GM18505 (cell line): ENCODE measurements at regions not wholly inside any gene's neighbourhood (a gene's known extent, or its start where the extent isn't known, plus 50 kb on each side); places are given as distances from the start of the nearest gene placed in this dataset.
"Not testable (repeated sequence)": the region's sequence is repeated elsewhere in the genome, so short reads cannot be mapped to it uniquely, and the experiment has no call there.

Experiments used
- ATAC-seq: cut with Tn5 transposase; IDR thresholded peaks from one replicate; pipeline ENCODE4 v1.9.1; 2021; ENCODE audit not compliant: unreplicated experiment
- POLR2A ChIP-seq: IDR thresholded peaks from 4 replicates; pipeline ENCODE4 v1.6.1; 2011; ENCODE audit warnings: borderline replicate concordance; ENCODE audit not compliant: insufficient read depth, insufficient read length; ENCODE audit errors: extremely low read depth

GRCh38 chr5:12934722-12935121 is 1009.8 kb downstream of the DNAH5 start:
- no peak for TF ChIP-seq POLR2A
- no peak for ATAC-seq

- no peak for TF ChIP-seq POLR2A
- no peak for ATAC-seq
Observed at GRCh38 chr5:12920527-12920926, 1016.3 kb upstream of the CTNND2 start.

GRCh38 chr5:12911156-12911555 is 1006.9 kb upstream of the CTNND2 start:
- no peak for TF ChIP-seq POLR2A

DNA sequence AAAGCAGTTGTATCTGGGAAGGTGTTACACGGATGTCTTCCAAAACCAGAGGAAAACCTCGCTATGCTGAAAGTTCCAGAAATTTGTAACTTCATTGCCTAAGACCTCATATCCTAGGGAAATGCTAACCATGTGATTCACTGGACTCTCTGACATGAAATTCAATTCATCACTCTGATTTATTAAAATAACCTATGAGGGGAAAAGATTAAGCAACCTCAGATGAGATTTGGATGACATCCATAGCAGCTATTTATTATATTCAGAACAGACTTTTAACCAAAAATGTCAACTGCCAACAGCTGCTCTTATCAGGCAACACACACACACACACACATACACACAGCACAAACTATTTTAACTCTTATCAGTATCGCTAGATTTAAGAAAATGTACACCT is 1006.4 kb upstream of the CTNND2 start:
- no peak for ATAC-seq
- no peak for TF ChIP-seq POLR2A

More at GRCh38 chr5:12911156-12911555, 1006.9 kb upstream of the CTNND2 start:
- no peak for ATAC-seq

- ATAC-seq = no peak
- no peak for TF ChIP-seq POLR2A
Observed at GRCh38 chr5:12902611-12903010, 998.4 kb upstream of the CTNND2 start.

GRCh38 chr5:12901696-12902095 is 997.5 kb upstream of the CTNND2 start:
- no peak for ATAC-seq
- TF ChIP-seq POLR2A = no peak

GRCh38 chr5:12896086-12896485 is 991.8 kb upstream of the CTNND2 start:
- no peak for ATAC-seq
- TF ChIP-seq POLR2A = no peak

DNA sequence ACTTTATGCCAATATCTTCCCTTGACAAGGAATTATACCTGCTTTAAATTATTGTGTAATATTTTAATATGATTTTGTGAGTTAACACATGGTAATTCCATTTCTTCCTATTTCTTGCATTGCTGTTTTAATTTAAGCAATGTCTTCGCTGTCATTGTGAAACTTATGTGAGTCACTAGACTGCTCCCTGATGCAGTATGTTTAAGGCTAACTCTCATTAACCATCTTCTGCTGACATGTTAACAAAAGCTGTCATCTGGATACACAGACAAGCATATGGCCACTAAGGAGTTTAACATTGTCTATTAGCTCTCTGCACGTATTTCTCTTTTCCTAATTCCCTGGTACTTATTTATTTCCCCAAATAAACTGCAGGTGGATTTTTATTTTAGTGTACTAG is 980.8 kb upstream of the CTNND2 start:
- no peak for TF ChIP-seq POLR2A
- no peak for ATAC-seq

DNA sequence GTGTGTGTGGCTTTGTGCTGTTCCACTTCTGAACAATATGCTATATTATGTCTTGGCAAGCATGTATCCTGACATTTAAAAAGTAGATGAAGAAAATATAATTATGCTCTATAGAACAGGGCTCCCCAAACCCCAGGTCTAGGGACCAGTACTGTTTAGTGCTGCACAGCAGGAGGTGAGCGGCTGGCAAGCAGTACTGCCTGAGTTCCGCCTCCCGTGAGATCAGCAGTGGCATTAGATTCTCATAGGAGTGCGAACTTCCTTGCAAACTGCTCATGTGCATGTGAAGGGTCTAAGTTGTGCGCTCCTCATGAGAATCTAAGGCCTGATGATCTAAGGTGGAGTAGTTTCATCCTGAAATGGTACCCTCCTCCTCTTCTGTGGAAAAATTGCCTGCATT is 979.1 kb upstream of the CTNND2 start:
- TF ChIP-seq POLR2A = no peak
- no peak for ATAC-seq

- TF ChIP-seq POLR2A = no peak
- no peak for ATAC-seq
Observed at GRCh38 chr5:12876541-12877298, 972.5 kb upstream of the CTNND2 start.

GRCh38 chr5:12870872-12871539 is 966.8 kb upstream of the CTNND2 start:
- ATAC-seq = no peak
- TF ChIP-seq POLR2A = no peak

DNA sequence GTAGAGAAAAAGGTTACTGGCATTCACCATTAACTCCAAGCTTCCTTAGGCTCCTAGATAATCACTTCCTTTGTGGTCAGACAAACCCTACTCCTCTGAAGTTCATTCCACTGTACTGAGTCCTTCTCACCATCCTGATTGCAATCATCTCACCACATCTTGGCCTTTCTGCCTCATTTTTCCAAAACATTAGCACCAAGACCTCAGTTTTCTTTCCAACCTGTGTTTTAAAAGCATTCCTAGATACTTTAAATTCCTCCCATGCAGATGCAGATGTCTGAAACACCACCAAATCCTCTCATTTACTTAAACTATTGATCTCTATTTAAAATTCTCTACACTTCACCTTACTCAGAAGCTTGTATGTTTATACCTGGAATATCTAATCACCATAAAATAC is 961.3 kb upstream of the CTNND2 start:
- TF ChIP-seq POLR2A = no peak
- no peak for ATAC-seq

DNA sequence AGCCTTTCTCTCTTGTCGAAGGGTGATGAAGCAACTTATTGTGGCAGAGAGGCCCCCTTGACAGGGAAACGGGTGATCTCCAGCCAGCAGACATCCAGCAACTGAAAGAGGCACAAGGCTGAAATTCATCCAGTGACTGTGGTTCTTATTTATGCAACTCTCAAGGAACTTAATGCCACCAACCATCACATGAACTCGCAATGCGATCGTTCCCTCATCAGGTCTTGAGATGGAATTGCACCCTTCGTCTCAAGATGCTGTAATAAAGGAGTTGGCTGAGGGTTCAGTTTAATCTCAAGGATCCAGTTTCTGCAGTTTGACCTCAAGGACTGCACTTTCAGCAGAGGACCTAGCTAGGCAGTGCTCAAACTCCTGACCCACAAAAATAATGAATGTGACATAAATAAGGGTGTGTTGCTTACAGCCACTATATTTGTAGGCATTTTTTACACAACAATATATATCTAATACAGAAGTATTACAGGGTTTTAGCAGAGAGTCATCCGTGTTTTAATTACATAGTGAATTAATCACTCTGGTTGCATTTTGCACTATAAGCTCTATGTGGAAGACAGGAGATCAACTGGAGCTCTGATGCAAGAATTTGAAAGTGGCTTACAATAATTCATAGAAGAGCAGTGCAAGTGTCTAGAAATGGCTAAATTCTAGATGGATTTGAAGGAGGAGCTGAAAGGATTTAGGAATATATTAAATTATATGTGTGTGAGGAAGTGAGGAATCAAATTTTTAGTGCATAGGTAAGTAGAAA is 957.8 kb upstream of the CTNND2 start:
- no peak for ATAC-seq

GRCh38 chr5:12856105-12856504 is 951.9 kb upstream of the CTNND2 start:
- not testable (repeated sequence) for ATAC-seq

More for the DNA sequence above, 957.8 kb upstream of the CTNND2 start:
- no peak for TF ChIP-seq POLR2A
